ENCODE measurements at regions not wholly inside any gene's neighbourhood (a gene's known extent, or its start where the extent isn't known, plus 50 kb on each side); places are given as distances from the start of the nearest gene placed in this dataset.
"Not testable (repeated sequence)": the region's sequence is repeated elsewhere in the genome, so short reads cannot be mapped to it uniquely, and the experiment has no call there.

- H4K5ac ChIP-seq (ENCODE audit: low read depth, low read length); H3K4me1 ChIP-seq (ENCODE audit: control insufficient read depth, insufficient read depth, low read length); intact Hi-C loops (cut with micrococcal nuclease); H3K9me1 ChIP-seq (ENCODE audit: insufficient read depth, low read length); H3K27me3 ChIP-seq (ENCODE audit: control insufficient read depth, insufficient read depth, low read length); H3K9ac ChIP-seq (ENCODE audit: low read depth, low read length); CTCF ChIA-PET; H2AK5ac ChIP-seq (ENCODE audit: low read depth, low read length); H2BK15ac ChIP-seq (ENCODE audit: low read depth, low read length); ATAC-seq (ENCODE audit: low read depth); H3K18ac ChIP-seq (ENCODE audit: low read depth, low read length); H3K4me2 ChIP-seq (ENCODE audit: low read depth, low read length); H2BK5ac ChIP-seq (ENCODE audit: low read depth, low read length, poor library complexity, severe bottlenecking); H4K91ac ChIP-seq (ENCODE audit: insufficient read depth, low read depth, low read length); H3K36me3 ChIP-seq (ENCODE audit: control insufficient read depth, insufficient read depth, low read length); H3K4ac ChIP-seq (ENCODE audit: low read depth, low read length); H4K8ac ChIP-seq (ENCODE audit: low read depth in 2 of 2, low read length in 2 of 2); H3K4me3 ChIP-seq (ENCODE audit: insufficient read depth, low read depth, low read length); H2BK20ac ChIP-seq (ENCODE audit: low read depth, low read length); DNase-seq; H3K9me3 ChIP-seq (ENCODE audit: control insufficient read depth, insufficient read depth, low read length); H2AFZ ChIP-seq (replicated peaks; ENCODE audit: low read length, poor library complexity); H3K27ac ChIP-seq (ENCODE audit: insufficient read depth, low read length); dilution Hi-C loops (cut with HindIII; ENCODE audit: low sequenced_read_pairs, unreplicated experiment); H3K14ac ChIP-seq (replicated peaks; ENCODE audit: low read depth, low read length); in situ Hi-C loops (cut with MboI; ENCODE audit: low sequenced_read_pairs); H3K56ac ChIP-seq (ENCODE audit: extremely low read depth, insufficient read depth, low read length); H4K20me1 ChIP-seq (ENCODE audit: insufficient read depth, low read length); H3K79me1 ChIP-seq (ENCODE audit: low read depth in 1 of 2, low read length in 2 of 2); H2BK120ac ChIP-seq (ENCODE audit: low read depth, low read length); H3K23ac ChIP-seq (ENCODE audit: low read depth, low read length); POLR2A ChIA-PET (ENCODE audit: unreplicated experiment); BruUV-seq (replicated peaks); H2AK9ac ChIP-seq (replicated peaks; ENCODE audit: low read depth, low read length, poor library complexity): not testable (repeated sequence)
- 50% methylated on average over 3 of the region's 27 CpGs; no CpG with 5 or more reads in 1 of the 2 experiments for WGBS, 2 experiments (ENCODE audit: extremely low coverage in 2 of 2, insufficient read length in 1 of 2)
Observed at GRCh38 chr2:95663471-95664441, 72.0 kb downstream of the TRIM43 start.
